IMR-90 (cell line): ENCODE measurements at regions not wholly inside any gene's neighbourhood (a gene's known extent, or its start where the extent isn't known, plus 50 kb on each side); places are given as distances from the start of the nearest gene placed in this dataset.

ENCODE experiments used
- ATAC-seq: fragments of 200-7000 bp; cut with Tn5 transposase; 2 replicates; pipeline ENCODE4 v1.9.1; 2020; ENCODE audit warnings: low read depth, mild to moderate bottlenecking, moderate library complexity
- BruUV-seq: library from RNA; stranded (reverse); fragments of 400-500 nt; replicated peaks from 2 replicates; lab custom pipeline; 2021; lab: Mats Ljungman, UMichigan
- CTCF ChIA-PET: fragments of 300-600 bp; formaldehyde crosslinking; extraction: SDS; loops from one replicate; lab custom pipeline; 2021; ENCODE audit warnings: antibody characterized with exemption; lab: Yijun Ruan, JAX
- POLR2A ChIA-PET: fragments of 300-600 bp; sonication (Branson Sonifier 250); formaldehyde crosslinking; loops from one replicate; lab custom pipeline; 2022; ENCODE audit warnings: antibody characterized with exemption; ENCODE audit not compliant: unreplicated experiment; lab: Charles Lee
- DNase-seq: peaks from one replicate; pipeline ENCODE4 v3.0.0; 2013
- H2AFZ ChIP-seq: replicated peaks from 2 replicates; pipeline ENCODE3; 2013; ENCODE audit warnings: low read length, mild to moderate bottlenecking; ENCODE audit not compliant: poor library complexity
- H2AK5ac ChIP-seq: 2 replicates; pipeline ENCODE4 v1.6.1; 2013; ENCODE audit warnings: low read depth, low read length, inconsistent platforms
- H2AK9ac ChIP-seq: replicated peaks from 2 replicates; pipeline ENCODE3; 2013; ENCODE audit warnings: mild to moderate bottlenecking, low read depth, low read length, moderate library complexity; ENCODE audit not compliant: poor library complexity
- H2BK120ac ChIP-seq: 2 replicates; pipeline ENCODE4 v1.6.1; 2013; ENCODE audit warnings: low read depth, low read length, inconsistent platforms
- H2BK15ac ChIP-seq: 3 replicates; pipeline ENCODE4 v1.6.1; 2013; ENCODE audit warnings: low read depth, low read length, inconsistent platforms
- H2BK20ac ChIP-seq: 2 replicates; pipeline ENCODE4 v1.6.1; 2013; ENCODE audit warnings: low read depth, mild to moderate bottlenecking, inconsistent platforms, low read length, moderate library complexity
- H2BK5ac ChIP-seq: 2 replicates; pipeline ENCODE4 v1.6.1; 2013; ENCODE audit warnings: mild to moderate bottlenecking, low read depth, low read length, inconsistent platforms; ENCODE audit not compliant: poor library complexity, severe bottlenecking
- H3K14ac ChIP-seq: replicated peaks from 2 replicates; pipeline ENCODE4 v1.6.1; 2013; ENCODE audit warnings: low read depth, low read length, inconsistent platforms
- H3K18ac ChIP-seq: 2 replicates; pipeline ENCODE4 v1.6.1; 2013; ENCODE audit warnings: low read depth, low read length, control low read depth
- H3K23ac ChIP-seq: 2 replicates; pipeline ENCODE4 v1.6.1; 2013; ENCODE audit warnings: low read depth, low read length, inconsistent platforms
- H3K27ac ChIP-seq: 2 replicates; pipeline ENCODE4 v1.5.1; 2013; ENCODE audit warnings: mild to moderate bottlenecking, control low read depth, low read length; ENCODE audit not compliant: insufficient read depth
- H3K27me3 ChIP-seq: 2 replicates; pipeline ENCODE4 v1.6.1; 2013; ENCODE audit warnings: low read length; ENCODE audit not compliant: control insufficient read depth, insufficient read depth
- H3K36me3 ChIP-seq: 2 replicates; pipeline ENCODE4 v1.6.1; 2013; ENCODE audit warnings: low read length, mixed read lengths; ENCODE audit not compliant: control insufficient read depth, insufficient read depth
- H3K4ac ChIP-seq: 2 replicates; pipeline ENCODE4 v1.6.1; 2013; ENCODE audit warnings: low read depth, low read length, inconsistent platforms
- H3K4me1 ChIP-seq: 2 replicates; pipeline ENCODE4 v1.6.1; 2013; ENCODE audit warnings: low read length, mixed read lengths; ENCODE audit not compliant: control insufficient read depth, insufficient read depth
- H3K4me2 ChIP-seq: 2 replicates; pipeline ENCODE4 v1.6.1; 2013; ENCODE audit warnings: low read depth, mild to moderate bottlenecking, control low read depth, low read length, moderate library complexity
- H3K4me3 ChIP-seq: 2 replicates; pipeline ENCODE4 v1.5.1; 2013; ENCODE audit warnings: low read depth, mild to moderate bottlenecking, control low read depth, low read length, moderate library complexity; ENCODE audit not compliant: insufficient read depth
- H3K56ac ChIP-seq: 2 replicates; pipeline ENCODE4 v1.6.1; 2013; ENCODE audit warnings: low read length, inconsistent platforms; ENCODE audit not compliant: insufficient read depth; ENCODE audit errors: extremely low read depth
- H3K79me1 ChIP-seq, 2 experiments: 2 replicates each; pipeline ENCODE4 v1.6.1; 2013; ENCODE audit warnings: low read length in 2 of 2, inconsistent platforms in 1 of 2, low read depth in 1 of 2
- H3K9ac ChIP-seq: 2 replicates; pipeline ENCODE4 v1.6.1; 2013; ENCODE audit warnings: low read depth, low read length, control low read depth
- H3K9me1 ChIP-seq: 2 replicates; pipeline ENCODE4 v1.6.1; 2013; ENCODE audit warnings: low read length, inconsistent platforms; ENCODE audit not compliant: insufficient read depth
- H3K9me3 ChIP-seq: 2 replicates; pipeline ENCODE4 v1.6.1; 2013; ENCODE audit warnings: low read length; ENCODE audit not compliant: control insufficient read depth, insufficient read depth
- H4K20me1 ChIP-seq: 2 replicates; pipeline ENCODE4 v1.6.1; 2013; ENCODE audit warnings: low read length, inconsistent platforms; ENCODE audit not compliant: insufficient read depth
- H4K5ac ChIP-seq: 2 replicates; pipeline ENCODE4 v1.6.1; 2013; ENCODE audit warnings: mild to moderate bottlenecking, low read depth, low read length, control low read depth
- H4K8ac ChIP-seq, 2 experiments: 2 replicates each; pipeline ENCODE4 v1.6.1; 2013; ENCODE audit warnings: low read depth in 2 of 2, low read length in 2 of 2, control low read depth in 1 of 2, inconsistent platforms in 1 of 2
- H4K91ac ChIP-seq: 2 replicates; pipeline ENCODE4 v1.6.1; 2013; ENCODE audit warnings: low read depth, low read length, inconsistent platforms; ENCODE audit not compliant: insufficient read depth
- FOS ChIP-seq: fragments of 150-350 bp; IDR thresholded peaks from 2 replicates; pipeline ENCODE4 v1.6.1; 2016; ENCODE audit warnings: low read depth, low read length
- MAZ ChIP-seq: IDR thresholded peaks from 2 replicates; pipeline ENCODE4 v1.6.1; 2012; ENCODE audit warnings: low read depth, mild to moderate bottlenecking, low read length, improper control_type of control experiment, moderate library complexity, borderline replicate concordance
- POLR2A ChIP-seq: IDR thresholded peaks from 2 replicates; pipeline ENCODE4 v1.6.1; 2012; ENCODE audit warnings: mild to moderate bottlenecking, low read depth, low read length
- WGBS, 2 experiments: methylation state at CpG; one replicate each; pipeline versions ENCODE4 v1.1.5 to v1.1.7; 2013; ENCODE audit warnings: missing lambda C conversion rate in 2 of 2; ENCODE audit not compliant: insufficient read length in 1 of 2; ENCODE audit errors: extremely low coverage in 2 of 2; 5-methylcytosine and 5-hydroxymethylcytosine counted together
- dilution Hi-C: fragments of 300-500 bp; cut with HindIII; formaldehyde crosslinking; loops from one replicate; pipeline ENCODE4 v1.14.3; 2018; ENCODE audit warnings: low sequenced_read_pairs; ENCODE audit not compliant: unreplicated experiment
- in situ Hi-C: fragments of 300-500 bp; cut with MboI; formaldehyde crosslinking; loops from 3 replicates; pipeline ENCODE4 v1.14.3; 2019; ENCODE audit warnings: low sequenced_read_pairs, inconsistent platforms, mixed read lengths
- intact Hi-C: fragments of 100-400 bp; cut with micrococcal nuclease; formaldehyde crosslinking; loops from 2 replicates; pipeline ENCODE4 v1.10.0; 2022

DNA sequence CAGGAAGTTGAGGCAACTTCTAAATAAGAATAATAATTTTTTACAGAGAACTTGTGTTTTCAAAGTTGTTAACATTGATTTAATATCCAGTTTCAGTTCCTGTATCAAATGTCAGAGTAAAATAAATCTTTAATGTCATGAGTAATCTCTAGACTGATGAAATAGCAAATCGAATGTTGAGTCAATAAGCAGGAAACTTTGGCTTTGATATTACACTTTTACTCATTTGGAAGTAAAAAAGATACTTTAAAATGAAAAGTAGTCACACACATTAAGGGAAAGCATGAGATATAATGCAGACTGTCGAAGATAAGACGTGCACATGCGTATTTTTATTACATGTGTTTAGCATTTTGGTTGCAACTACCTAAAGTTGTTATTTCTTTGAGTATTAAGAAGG lies 78.2 kb upstream of the PTGDR start:
- WGBS, 2 experiments, result no CpG with 5 or more reads among the region's 4 CpGs
- Histone ChIP-seq H3K9me1 (no peaks in the 10 kb centered on the region), H2AK5ac (no peak overlapping the region), H3K4me1 (no peaks in the 10 kb centered on the region), H3K27me3 (peaks cover 9% of the 10 kb centered on the region), H3K4me2 (no peak overlapping the region), H4K20me1 (no peaks in the 10 kb centered on the region), H2AK9ac (no peak overlapping the region), H3K9me3 (no peaks in the 10 kb centered on the region), H4K8ac (no peak overlapping the region), H3K56ac (no peak overlapping the region), H3K4ac (no peak overlapping the region), H3K9ac (no peak overlapping the region), H2AFZ (no peak overlapping the region), H4K91ac (no peak overlapping the region), H3K23ac (no peak overlapping the region), H3K14ac (no peak overlapping the region), H2BK120ac (no peak overlapping the region), H3K79me1 (no peaks in the 10 kb centered on the region), H3K4me3 (no peak overlapping the region), H4K5ac (no peak overlapping the region), H2BK20ac (no peak overlapping the region), H3K27ac (no peak overlapping the region), H3K36me3 (no peaks in the 10 kb centered on the region), H2BK5ac (no peak overlapping the region), H2BK15ac (no peak overlapping the region), H3K18ac (no peak overlapping the region)
- CTCF ChIA-PET, result no interaction called here
- POLR2A ChIA-PET, result no interaction called here
- ATAC-seq (no peak), DNase-seq (no peak)
- dilution Hi-C loops (no loop called here), intact Hi-C loops (no loop called here), in situ Hi-C loops (no loop called here)
- no peak for TF ChIP-seq POLR2A
- no peak for TF ChIP-seq FOS
- no peak for TF ChIP-seq MAZ
- no TSS peak for BruUV-seq
